Lower leg skin (tissue), 4 donors: ENCODE measurements at regions not wholly inside any gene's neighbourhood (a gene's known extent, or its start where the extent isn't known, plus 50 kb on each side); places are given as distances from the start of the nearest gene placed in this dataset.

Source experiments
- DNase-seq, 2 donors: peaks; one replicate each; pipeline ENCODE4 v3.0.0-alpha.2; 2019; ENCODE audit warnings: low spot score in 2 of 2
- H3K4me3 ChIP-seq: fragments of 200-600 bp; sonication (generic); 2 replicates; pipeline ENCODE4 v1.5.1; 2017; ENCODE audit warnings: mild to moderate bottlenecking, low read depth; ENCODE audit not compliant: poor library complexity, severe bottlenecking
- CTCF ChIP-seq, 3 donors: fragments of 450-650 bp; IDR thresholded peaks; one replicate each; pipeline ENCODE4 v1.5.1; 2016; ENCODE audit warnings: antibody characterized with exemption in 3 of 3, mild to moderate bottlenecking in 3 of 3, moderate library complexity in 2 of 3
- POLR2A ChIP-seq, 2 donors: fragments of 450-650 bp; IDR thresholded peaks; one replicate each; pipeline ENCODE4 v1.6.1; 2016 to 2017; ENCODE audit warnings: antibody characterized with exemption in 2 of 2, mild to moderate bottlenecking in 1 of 2, moderate library complexity in 1 of 2
- WGBS, 2 donors: methylation state at CpG; one replicate each; pipeline ENCODE4 v1.1.5; 2018; 5-methylcytosine and 5-hydroxymethylcytosine counted together
- intact Hi-C: fragments of 100-400 bp; cut with DNase I; formaldehyde crosslinking; loops from one replicate; pipeline ENCODE4 v1.15.0; 2023; ENCODE audit warnings: low total_unique reads

- 71 to 74% methylated on average over 4 of the region's 4 CpGs for WGBS, 2 donors
- H3K4me3 ChIP-seq: no peak overlapping the region
- DNase-seq: no peak
- intact Hi-C loops: no loop called here
- TF ChIP-seq POLR2A (IDR thresholded peaks at IDR 0.05): no peak
- TF ChIP-seq CTCF (IDR thresholded peaks at IDR 0.05): no peak
Measured at GRCh38 chr6:114796576-114796975, 453.8 kb upstream of the HS3ST5 start.

GRCh38 chr6:114793428-114793827 is 450.6 kb upstream of the HS3ST5 start:
- intact Hi-C loops: no loop called here
- TF ChIP-seq POLR2A (IDR thresholded peaks at IDR 0.05) (no peak), CTCF (IDR thresholded peaks at IDR 0.05) (no peak)
- no peak for DNase-seq
- H3K4me3 ChIP-seq: no peak overlapping the region

GRCh38 chr6:114785235-114786127 is 442.7 kb upstream of the HS3ST5 start:
- 50 to 61% methylated on average over 1 of the region's 1 CpG for WGBS, 2 donors
- no peak for DNase-seq
- intact Hi-C loops: no loop called here
- H3K4me3 ChIP-seq: no peak overlapping the region
- no peak for TF ChIP-seq POLR2A (IDR thresholded peaks at IDR 0.05)
- no peak for TF ChIP-seq CTCF (IDR thresholded peaks at IDR 0.05)

- DNase-seq: no peak
- intact Hi-C loops: no loop called here
- 63 to 79% methylated on average over 3 of the region's 3 CpGs for WGBS, 2 donors
- no peak for TF ChIP-seq POLR2A (IDR thresholded peaks at IDR 0.05)
- H3K4me3 ChIP-seq: no peak overlapping the region
Measured at GRCh38 chr6:114783783-114784182, 441.0 kb upstream of the HS3ST5 start.

- intact Hi-C loops: no loop called here
- no peak overlapping the region for H3K4me3 ChIP-seq
- TF ChIP-seq CTCF (IDR thresholded peaks at IDR 0.05): no peak
- no peak for TF ChIP-seq POLR2A (IDR thresholded peaks at IDR 0.05)
- DNase-seq: no peak
Measured at GRCh38 chr6:114783083-114783482, 440.3 kb upstream of the HS3ST5 start.

GRCh38 chr6:114764866-114765265 is 422.0 kb upstream of the HS3ST5 start:
- no peak overlapping the region for H3K4me3 ChIP-seq
- WGBS, 2 donors: 73 to 79% methylated on average over 2 of the region's 2 CpGs
- TF ChIP-seq CTCF (IDR thresholded peaks at IDR 0.05) (no peak), POLR2A (IDR thresholded peaks at IDR 0.05) (no peak)
- intact Hi-C loops: no loop called here
- no peak for DNase-seq
